Glutamatergic neuron (in vitro differentiated cells): ENCODE measurements at regions not wholly inside any gene's neighbourhood (a gene's known extent, or its start where the extent isn't known, plus 50 kb on each side); places are given as distances from the start of the nearest gene placed in this dataset.

Experiments
- DNase-seq: peaks from one replicate; pipeline ENCODE4 v3.0.0; 2022
- H3K27ac Mint-ChIP-seq: one replicate; pipeline ENCODE4 v1.8.0; 2020; ENCODE audit warnings: mild to moderate bottlenecking, mixed read lengths, inconsistent platforms; ENCODE audit not compliant: unreplicated experiment
- H3K27me3 Mint-ChIP-seq: one replicate; pipeline ENCODE4 v1.8.0; 2020; ENCODE audit warnings: mild to moderate bottlenecking, moderate library complexity, mixed read lengths, inconsistent platforms; ENCODE audit not compliant: unreplicated experiment
- H3K36me3 Mint-ChIP-seq: one replicate; pipeline ENCODE4 v1.8.0; 2020; ENCODE audit warnings: mild to moderate bottlenecking, mixed read lengths, inconsistent platforms; ENCODE audit not compliant: unreplicated experiment
- H3K4me1 Mint-ChIP-seq: one replicate; pipeline ENCODE4 v1.8.0; 2020; ENCODE audit warnings: mild to moderate bottlenecking, low read depth, mixed read lengths, inconsistent platforms; ENCODE audit not compliant: unreplicated experiment
- H3K4me3 Mint-ChIP-seq: one replicate; pipeline ENCODE4 v1.8.0; 2020; ENCODE audit warnings: mild to moderate bottlenecking, mixed read lengths, inconsistent platforms; ENCODE audit not compliant: unreplicated experiment
- H3K9me3 Mint-ChIP-seq: one replicate; pipeline ENCODE4 v1.8.0; 2020; ENCODE audit warnings: mild to moderate bottlenecking, moderate library complexity, mixed read lengths, inconsistent platforms; ENCODE audit not compliant: unreplicated experiment
- TF ChIP-seq, protein P1 (sequence below): fragments of 200-600 bp; sonication (generic); IDR thresholded peaks from one replicate; pipeline ENCODE4 v1.5.0; 2021; ENCODE audit not compliant: partially characterized antibody, unreplicated experiment

DNA sequence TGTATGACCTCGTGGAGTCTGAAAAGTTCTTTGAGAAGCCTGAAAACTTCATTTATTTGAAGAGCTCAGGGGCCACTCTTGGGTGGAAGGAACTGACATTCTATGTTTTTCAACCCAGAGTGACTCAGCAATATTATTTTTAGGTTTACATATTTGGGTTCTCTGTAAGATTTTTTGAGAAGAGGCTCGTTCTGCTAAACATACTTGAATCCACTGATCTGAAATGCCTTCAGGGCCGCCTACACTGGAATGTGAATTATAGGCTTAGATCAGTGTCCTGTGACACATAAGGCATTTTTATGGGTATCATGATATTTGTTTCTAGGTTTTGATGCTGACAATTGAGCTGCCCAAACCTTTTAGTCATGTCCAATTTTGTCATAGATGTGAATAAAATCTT is 86.2 kb downstream of the PSAT1 start:
- no peak overlapping the region for H3K4me3 Mint-ChIP-seq
- no peaks in the 10 kb centered on the region for H3K4me1 Mint-ChIP-seq
- H3K9me3 Mint-ChIP-seq: peaks cover 8% of the 10 kb centered on the region
- TF ChIP-seq, protein P1, sequence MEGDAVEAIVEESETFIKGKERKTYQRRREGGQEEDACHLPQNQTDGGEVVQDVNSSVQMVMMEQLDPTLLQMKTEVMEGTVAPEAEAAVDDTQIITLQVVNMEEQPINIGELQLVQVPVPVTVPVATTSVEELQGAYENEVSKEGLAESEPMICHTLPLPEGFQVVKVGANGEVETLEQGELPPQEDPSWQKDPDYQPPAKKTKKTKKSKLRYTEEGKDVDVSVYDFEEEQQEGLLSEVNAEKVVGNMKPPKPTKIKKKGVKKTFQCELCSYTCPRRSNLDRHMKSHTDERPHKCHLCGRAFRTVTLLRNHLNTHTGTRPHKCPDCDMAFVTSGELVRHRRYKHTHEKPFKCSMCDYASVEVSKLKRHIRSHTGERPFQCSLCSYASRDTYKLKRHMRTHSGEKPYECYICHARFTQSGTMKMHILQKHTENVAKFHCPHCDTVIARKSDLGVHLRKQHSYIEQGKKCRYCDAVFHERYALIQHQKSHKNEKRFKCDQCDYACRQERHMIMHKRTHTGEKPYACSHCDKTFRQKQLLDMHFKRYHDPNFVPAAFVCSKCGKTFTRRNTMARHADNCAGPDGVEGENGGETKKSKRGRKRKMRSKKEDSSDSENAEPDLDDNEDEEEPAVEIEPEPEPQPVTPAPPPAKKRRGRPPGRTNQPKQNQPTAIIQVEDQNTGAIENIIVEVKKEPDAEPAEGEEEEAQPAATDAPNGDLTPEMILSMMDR: no peak
- no peaks in the 10 kb centered on the region for H3K27me3 Mint-ChIP-seq
- H3K27ac Mint-ChIP-seq: no peak overlapping the region
- no peaks in the 10 kb centered on the region for H3K36me3 Mint-ChIP-seq
- DNase-seq: no peak

- H3K27ac Mint-ChIP-seq: no peak overlapping the region
- no peak overlapping the region for H3K4me3 Mint-ChIP-seq
- no peaks in the 10 kb centered on the region for H3K4me1 Mint-ChIP-seq
- no peak for DNase-seq
- peaks cover 3% of the 10 kb centered on the region for H3K9me3 Mint-ChIP-seq
- no peaks in the 10 kb centered on the region for H3K27me3 Mint-ChIP-seq
- no peaks in the 10 kb centered on the region for H3K36me3 Mint-ChIP-seq
- TF ChIP-seq, protein P1: no peak
These were observed 89.4 kb downstream of the PSAT1 start for GRCh38 chr9:78386348-78386747.

DNA sequence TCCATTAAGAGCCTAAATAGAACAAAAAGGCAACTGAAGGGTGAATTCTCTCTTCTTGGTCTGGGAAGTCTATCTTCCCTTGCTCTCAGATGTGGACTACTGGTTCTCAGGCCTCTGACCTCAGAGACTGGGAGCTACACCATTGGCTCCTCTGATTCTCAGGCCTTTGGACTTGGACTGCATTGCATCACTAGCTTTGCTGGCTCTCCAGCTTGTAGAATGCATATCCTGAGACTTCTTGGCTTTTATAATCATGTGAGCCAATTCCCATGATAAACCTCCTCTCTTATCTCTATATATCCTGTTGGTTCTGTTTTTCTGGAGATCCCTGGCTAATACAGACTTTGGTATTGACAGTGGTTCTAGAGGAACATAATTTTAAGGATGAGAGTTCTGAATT is 89.8 kb downstream of the PSAT1 start:
- TF ChIP-seq, protein P1: no peak
- no peak overlapping the region for H3K4me3 Mint-ChIP-seq

DNA sequence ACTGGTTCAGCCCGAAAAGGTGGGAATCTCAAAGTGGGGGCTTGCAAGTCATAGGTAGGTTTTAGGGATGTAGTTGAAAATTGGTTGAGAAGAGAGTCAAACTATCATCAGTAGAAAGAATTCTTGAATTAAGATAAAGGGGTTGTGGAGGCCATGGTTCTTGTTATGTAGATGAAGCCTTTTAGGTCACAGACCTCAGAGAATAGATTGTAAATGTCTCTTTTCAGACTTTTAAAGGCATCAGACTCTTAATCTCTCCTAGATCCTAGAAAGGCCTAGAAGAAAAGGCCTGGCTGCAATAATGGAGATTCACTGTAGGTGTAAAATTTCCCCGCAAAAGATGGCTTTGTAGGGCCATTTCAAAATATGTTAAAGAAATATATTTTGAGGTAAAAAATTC is 96.4 kb downstream of the PSAT1 start:
- TF ChIP-seq, protein P1: no peak
- Mint-ChIP-seq H3K36me3 (peaks cover 13% of the 10 kb centered on the region), H3K27ac (no peak overlapping the region), H3K4me1 (peaks cover 18% of the 10 kb centered on the region), H3K4me3 (no peak overlapping the region), H3K9me3 (peaks cover 12% of the 10 kb centered on the region), H3K27me3 (peaks cover 8% of the 10 kb centered on the region)
- no peak for DNase-seq

More for the DNA sequence above, 89.8 kb downstream of the PSAT1 start:
- Mint-ChIP-seq H3K27me3 (no peaks in the 10 kb centered on the region), H3K4me1 (no peaks in the 10 kb centered on the region), H3K36me3 (no peaks in the 10 kb centered on the region), H3K27ac (no peak overlapping the region), H3K9me3 (peaks cover 3% of the 10 kb centered on the region)
- no peak for DNase-seq

DNA sequence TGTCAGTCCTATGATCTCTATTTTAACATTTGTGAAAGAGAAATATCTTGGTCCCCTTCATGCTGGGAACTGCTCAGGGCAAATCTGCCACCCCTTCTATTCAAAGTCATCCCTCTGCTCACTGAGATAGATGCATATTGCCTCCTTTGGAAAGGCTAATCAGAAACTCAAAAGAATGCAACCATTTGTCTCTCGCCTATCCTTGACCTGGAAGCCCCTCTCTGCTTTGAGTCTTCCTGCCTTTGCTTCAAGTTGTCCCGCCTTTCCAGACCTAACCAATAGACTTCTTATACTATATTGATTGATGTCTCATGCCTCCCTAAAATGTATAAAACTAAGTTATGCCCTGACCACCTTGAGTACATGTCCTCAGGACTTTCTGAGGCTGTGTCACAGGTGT is 97.0 kb downstream of the PSAT1 start:
- peaks cover 13% of the 10 kb centered on the region for H3K36me3 Mint-ChIP-seq
- no peak overlapping the region for H3K27ac Mint-ChIP-seq
- H3K4me1 Mint-ChIP-seq: peaks cover 18% of the 10 kb centered on the region
- no peak overlapping the region for H3K4me3 Mint-ChIP-seq
- peaks cover 8% of the 10 kb centered on the region for H3K27me3 Mint-ChIP-seq
- H3K9me3 Mint-ChIP-seq: peaks cover 12% of the 10 kb centered on the region
- TF ChIP-seq, protein P1: no peak
- no peak for DNase-seq
